Embryonic facial prominence (tissue), 1 donor: ENCODE measurements at regions not wholly inside any gene's neighbourhood (a gene's known extent, or its start where the extent isn't known, plus 50 kb on each side); places are given as distances from the start of the nearest gene placed in this dataset.

ENCODE experiments used
- DNase-seq: peaks from one replicate; pipeline ENCODE4 v3.0.0-alpha.2; 2016; ENCODE audit errors: extremely low spot score

GRCh38 chr14:89015016-89015415 lies 190.6 kb downstream of the TTC8 start:
- DNase-seq, result no peak

- no peak for DNase-seq
These were observed 193.0 kb downstream of the TTC8 start for GRCh38 chr14:89017417-89017816.

- no peak for DNase-seq
These were observed 197.8 kb downstream of the TTC8 start for GRCh38 chr14:89022274-89022673.

- no peak for DNase-seq
These were observed 200.2 kb downstream of the TTC8 start for GRCh38 chr14:89024691-89025090.

- DNase-seq, result peak; percentile 36
These were observed 201.2 kb downstream of the TTC8 start for GRCh38 chr14:89025561-89026236.

- peak; percentile 32 for DNase-seq
These were observed 202.8 kb downstream of the TTC8 start for GRCh38 chr14:89027097-89027740.

GRCh38 chr14:89028462-89029134 lies 204.1 kb downstream of the TTC8 start:
- DNase-seq, result no peak

GRCh38 chr14:89029961-89030694 lies 205.7 kb downstream of the TTC8 start:
- no peak for DNase-seq

GRCh38 chr14:89030921-89031320 lies 206.5 kb downstream of the TTC8 start:
- no peak for DNase-seq

- DNase-seq, result no peak
These were observed 207.7 kb downstream of the TTC8 start for GRCh38 chr14:89032086-89032649.

GRCh38 chr14:89033756-89034155 lies 209.3 kb downstream of the TTC8 start:
- no peak for DNase-seq

- no peak for DNase-seq
These were observed 211.9 kb downstream of the TTC8 start for GRCh38 chr14:89036371-89036770.

GRCh38 chr14:89037065-89037464 lies 212.6 kb downstream of the TTC8 start:
- DNase-seq, result no peak

GRCh38 chr14:89040080-89040459 lies 215.6 kb downstream of the TTC8 start:
- DNase-seq, result no peak

- DNase-seq, result peak; percentile 61
These were observed 216.2 kb downstream of the TTC8 start for GRCh38 chr14:89040460-89041256.

- no peak for DNase-seq
These were observed 216.8 kb downstream of the TTC8 start for GRCh38 chr14:89041257-89041582.

GRCh38 chr14:89042021-89042420 lies 217.6 kb downstream of the TTC8 start:
- no peak for DNase-seq

GRCh38 chr14:89053303-89053702 lies 228.9 kb downstream of the TTC8 start:
- no peak for DNase-seq

- no peak for DNase-seq
These were observed 231.9 kb downstream of the TTC8 start for GRCh38 chr14:89056394-89056793.

GRCh38 chr14:89058697-89059096 lies 234.2 kb downstream of the TTC8 start:
- DNase-seq, result no peak

- DNase-seq, result no peak
These were observed 235.7 kb downstream of the TTC8 start for GRCh38 chr14:89060191-89060590.
